ENCODE measurements at regions not wholly inside any gene's neighbourhood (a gene's known extent, or its start where the extent isn't known, plus 50 kb on each side); places are given as distances from the start of the nearest gene placed in this dataset.

DNA sequence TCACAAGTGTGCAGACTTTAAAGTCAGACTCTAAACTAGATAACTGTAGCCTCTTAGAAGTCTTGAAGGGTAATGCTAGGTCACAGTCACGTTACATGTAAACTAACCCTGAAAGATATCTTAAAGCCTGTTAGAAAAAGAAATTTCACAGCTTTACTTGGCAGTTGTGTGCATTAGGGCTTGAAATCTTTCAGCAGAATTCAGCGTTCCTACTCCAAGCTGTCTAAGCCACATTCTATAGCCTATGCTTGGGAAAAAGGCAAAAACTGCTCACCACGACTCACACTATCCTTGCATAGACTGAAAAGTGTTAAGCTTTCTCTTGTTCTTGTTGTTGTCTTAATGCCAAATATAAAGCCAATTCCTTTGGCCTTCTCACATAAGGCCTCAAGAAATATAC is 338.0 kb upstream of the SASH1 start:
- TF ChIP-seq, protein P1, sequence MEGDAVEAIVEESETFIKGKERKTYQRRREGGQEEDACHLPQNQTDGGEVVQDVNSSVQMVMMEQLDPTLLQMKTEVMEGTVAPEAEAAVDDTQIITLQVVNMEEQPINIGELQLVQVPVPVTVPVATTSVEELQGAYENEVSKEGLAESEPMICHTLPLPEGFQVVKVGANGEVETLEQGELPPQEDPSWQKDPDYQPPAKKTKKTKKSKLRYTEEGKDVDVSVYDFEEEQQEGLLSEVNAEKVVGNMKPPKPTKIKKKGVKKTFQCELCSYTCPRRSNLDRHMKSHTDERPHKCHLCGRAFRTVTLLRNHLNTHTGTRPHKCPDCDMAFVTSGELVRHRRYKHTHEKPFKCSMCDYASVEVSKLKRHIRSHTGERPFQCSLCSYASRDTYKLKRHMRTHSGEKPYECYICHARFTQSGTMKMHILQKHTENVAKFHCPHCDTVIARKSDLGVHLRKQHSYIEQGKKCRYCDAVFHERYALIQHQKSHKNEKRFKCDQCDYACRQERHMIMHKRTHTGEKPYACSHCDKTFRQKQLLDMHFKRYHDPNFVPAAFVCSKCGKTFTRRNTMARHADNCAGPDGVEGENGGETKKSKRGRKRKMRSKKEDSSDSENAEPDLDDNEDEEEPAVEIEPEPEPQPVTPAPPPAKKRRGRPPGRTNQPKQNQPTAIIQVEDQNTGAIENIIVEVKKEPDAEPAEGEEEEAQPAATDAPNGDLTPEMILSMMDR (IDR thresholded peaks at IDR 0.05): no peak
- TF ChIP-seq POLR2A (IDR thresholded peaks at IDR 0.05): no peak
